Osteocyte (in vitro differentiated cells): ENCODE measurements at regions not wholly inside any gene's neighbourhood (a gene's known extent, or its start where the extent isn't known, plus 50 kb on each side); places are given as distances from the start of the nearest gene placed in this dataset.

Experiments
- DNase-seq: peaks from one replicate; pipeline ENCODE4 v3.0.0; 2021; ENCODE audit warnings: mixed read lengths; ENCODE audit not compliant: unreplicated experiment; ENCODE audit errors: extremely low spot score
- H3K27ac Mint-ChIP-seq: one replicate; pipeline ENCODE4 v1.8.0; 2021; ENCODE audit warnings: mild to moderate bottlenecking, mixed read lengths; ENCODE audit not compliant: unreplicated experiment
- H3K27me3 Mint-ChIP-seq: one replicate; pipeline ENCODE4 v1.8.0; 2021; ENCODE audit warnings: mixed read lengths; ENCODE audit not compliant: unreplicated experiment
- H3K36me3 Mint-ChIP-seq: one replicate; pipeline ENCODE4 v1.8.0; 2021; ENCODE audit warnings: mixed read lengths; ENCODE audit not compliant: unreplicated experiment
- H3K4me1 Mint-ChIP-seq: one replicate; pipeline ENCODE4 v1.8.0; 2021; ENCODE audit warnings: mixed read lengths; ENCODE audit not compliant: unreplicated experiment
- H3K4me3 Mint-ChIP-seq: one replicate; pipeline ENCODE4 v1.8.0; 2021; ENCODE audit warnings: mild to moderate bottlenecking, moderate library complexity, mixed read lengths; ENCODE audit not compliant: unreplicated experiment
- H3K9me3 Mint-ChIP-seq: one replicate; pipeline ENCODE4 v1.8.0; 2021; ENCODE audit warnings: mixed read lengths; ENCODE audit not compliant: unreplicated experiment
- TF ChIP-seq, protein P1 (sequence below): fragments of 200-600 bp; sonication (generic); IDR thresholded peaks from 2 replicates; pipeline ENCODE4 v1.5.0; 2021; ENCODE audit warnings: antibody characterized with exemption, mild to moderate bottlenecking, moderate library complexity

DNA sequence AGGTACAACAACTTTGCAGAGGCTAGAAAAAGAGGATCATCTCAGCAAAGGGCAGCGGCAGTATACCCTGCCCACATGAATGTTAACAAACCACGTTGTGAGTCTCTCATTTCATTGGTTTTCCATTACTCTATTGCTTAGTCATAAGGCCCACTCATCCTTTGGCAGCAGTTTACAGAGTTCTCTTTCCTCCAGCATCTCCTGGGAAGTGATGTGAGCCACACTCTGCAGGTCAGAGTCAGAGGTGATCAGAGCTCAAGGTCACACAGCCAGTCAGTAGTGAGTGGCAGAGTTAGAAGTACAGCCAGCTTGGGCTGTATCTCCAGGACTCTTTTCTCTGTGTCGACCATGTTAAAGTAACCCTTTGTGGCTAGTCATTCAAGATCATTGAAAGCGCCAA is 599.6 kb upstream of the GRAMD2B start:
- Mint-ChIP-seq H3K27me3 (no peaks in the 10 kb centered on the region), H3K36me3 (no peaks in the 10 kb centered on the region), H3K9me3 (no peaks in the 10 kb centered on the region), H3K4me3 (no peak overlapping the region), H3K4me1 (no peaks in the 10 kb centered on the region), H3K27ac (no peak overlapping the region)
- no peak for DNase-seq
- TF ChIP-seq, protein P1, sequence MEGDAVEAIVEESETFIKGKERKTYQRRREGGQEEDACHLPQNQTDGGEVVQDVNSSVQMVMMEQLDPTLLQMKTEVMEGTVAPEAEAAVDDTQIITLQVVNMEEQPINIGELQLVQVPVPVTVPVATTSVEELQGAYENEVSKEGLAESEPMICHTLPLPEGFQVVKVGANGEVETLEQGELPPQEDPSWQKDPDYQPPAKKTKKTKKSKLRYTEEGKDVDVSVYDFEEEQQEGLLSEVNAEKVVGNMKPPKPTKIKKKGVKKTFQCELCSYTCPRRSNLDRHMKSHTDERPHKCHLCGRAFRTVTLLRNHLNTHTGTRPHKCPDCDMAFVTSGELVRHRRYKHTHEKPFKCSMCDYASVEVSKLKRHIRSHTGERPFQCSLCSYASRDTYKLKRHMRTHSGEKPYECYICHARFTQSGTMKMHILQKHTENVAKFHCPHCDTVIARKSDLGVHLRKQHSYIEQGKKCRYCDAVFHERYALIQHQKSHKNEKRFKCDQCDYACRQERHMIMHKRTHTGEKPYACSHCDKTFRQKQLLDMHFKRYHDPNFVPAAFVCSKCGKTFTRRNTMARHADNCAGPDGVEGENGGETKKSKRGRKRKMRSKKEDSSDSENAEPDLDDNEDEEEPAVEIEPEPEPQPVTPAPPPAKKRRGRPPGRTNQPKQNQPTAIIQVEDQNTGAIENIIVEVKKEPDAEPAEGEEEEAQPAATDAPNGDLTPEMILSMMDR = no peak

DNA sequence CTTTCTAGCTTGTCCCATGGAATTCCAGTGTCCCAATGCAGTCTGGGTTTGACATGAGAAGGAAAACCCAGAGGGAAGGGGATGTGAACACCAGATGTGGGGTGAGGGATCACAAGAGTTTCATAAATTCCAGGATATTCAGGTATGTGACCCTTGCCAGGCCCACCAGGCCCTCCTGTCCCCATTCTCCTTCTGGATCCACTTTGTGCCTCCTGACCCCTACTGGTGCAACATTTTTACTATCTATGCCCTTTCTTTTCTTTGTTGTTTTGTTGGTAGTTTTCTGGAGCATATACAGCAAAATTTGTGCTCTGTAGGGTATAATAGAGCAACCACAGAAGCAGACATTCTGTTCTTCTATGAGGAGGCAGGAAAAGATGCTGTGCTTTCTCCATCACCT is 597.0 kb upstream of the GRAMD2B start:
- DNase-seq = no peak
- no peak overlapping the region for H3K27ac Mint-ChIP-seq
- H3K27me3 Mint-ChIP-seq = no peaks in the 10 kb centered on the region
- H3K4me3 Mint-ChIP-seq = no peak overlapping the region
- TF ChIP-seq, protein P1 = no peak
- peaks cover 5% of the 10 kb centered on the region for H3K9me3 Mint-ChIP-seq
- no peaks in the 10 kb centered on the region for H3K36me3 Mint-ChIP-seq
- no peaks in the 10 kb centered on the region for H3K4me1 Mint-ChIP-seq

DNA sequence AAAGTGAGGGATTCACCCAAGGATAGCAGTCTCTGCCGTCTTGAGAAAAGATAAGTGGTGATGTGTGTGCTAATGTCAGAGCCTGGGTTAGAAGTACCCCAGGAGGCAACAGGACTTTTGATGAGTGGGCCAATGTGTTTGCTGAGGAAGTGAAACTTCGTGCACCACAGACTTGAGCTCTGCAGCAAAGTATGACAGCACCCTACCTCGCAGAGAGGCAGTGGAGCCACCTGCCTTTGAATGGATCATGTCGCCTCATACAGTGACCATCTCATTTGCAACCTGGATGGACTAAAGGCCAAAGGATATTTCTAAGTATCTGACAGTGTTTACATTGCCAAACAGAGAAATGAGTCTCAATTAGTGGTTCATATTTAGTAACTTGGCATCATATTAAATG is 593.9 kb upstream of the GRAMD2B start:
- Mint-ChIP-seq H3K4me3 (no peak overlapping the region), H3K27me3 (no peaks in the 10 kb centered on the region), H3K9me3 (peaks cover 11% of the 10 kb centered on the region), H3K36me3 (peaks cover 3% of the 10 kb centered on the region), H3K4me1 (no peaks in the 10 kb centered on the region), H3K27ac (no peak overlapping the region)
- TF ChIP-seq, protein P1 = no peak
- no peak for DNase-seq

DNA sequence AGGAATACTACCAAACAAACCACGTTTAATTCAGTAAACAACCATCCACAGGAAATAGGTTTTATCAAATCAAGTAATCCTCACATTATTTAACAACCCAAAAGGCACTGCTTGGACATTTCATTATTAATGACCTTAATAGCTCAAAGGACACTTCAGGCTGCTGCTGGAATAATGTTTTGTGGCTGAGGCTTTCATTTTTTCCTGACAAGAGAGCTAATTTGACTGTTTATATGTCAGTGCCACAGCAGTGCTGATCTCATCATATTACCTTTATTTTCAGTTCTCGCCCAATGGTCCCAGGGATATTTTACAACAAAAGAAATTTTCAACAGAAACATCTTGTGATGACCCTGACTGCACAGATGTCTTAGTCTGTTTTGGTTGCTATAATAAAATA is 589.8 kb upstream of the GRAMD2B start:
- Mint-ChIP-seq H3K27me3 (no peaks in the 10 kb centered on the region), H3K4me1 (peaks cover 12% of the 10 kb centered on the region), H3K36me3 (peaks cover 3% of the 10 kb centered on the region), H3K9me3 (peaks cover 11% of the 10 kb centered on the region), H3K27ac (no peak overlapping the region), H3K4me3 (no peak overlapping the region)
- no peak for DNase-seq
- TF ChIP-seq, protein P1 = no peak

DNA sequence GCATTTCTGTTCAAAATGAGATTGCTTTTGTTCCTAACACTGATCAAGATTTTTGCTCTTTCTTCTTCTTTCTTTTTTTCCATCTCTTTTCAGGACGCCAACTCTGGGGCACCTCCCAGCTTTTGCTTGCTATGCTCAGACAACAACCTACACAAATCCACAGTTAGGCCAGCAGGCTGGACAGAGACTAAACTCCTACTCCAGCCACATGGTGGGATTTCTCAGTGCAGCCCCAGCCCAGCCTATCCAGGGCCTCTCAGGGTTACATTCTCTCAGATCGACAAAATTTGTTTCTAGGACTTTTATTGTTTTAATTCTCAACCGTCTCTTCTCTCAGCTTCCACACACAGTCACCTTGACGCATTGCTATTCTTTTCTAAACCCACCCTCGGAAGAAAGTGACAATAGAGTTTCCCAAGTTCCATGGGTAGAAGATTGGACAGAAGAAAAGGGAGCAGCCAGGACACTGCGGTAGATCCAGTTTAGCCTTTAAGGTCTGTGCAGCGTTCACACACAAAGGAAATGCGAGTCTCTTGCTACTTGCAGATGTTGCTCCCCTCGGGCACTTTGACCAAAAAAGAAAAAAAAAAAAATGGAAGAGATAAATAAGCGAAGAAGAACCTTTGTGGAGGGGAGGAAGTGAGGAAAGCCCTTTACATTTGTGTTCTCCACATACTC is 588.6 kb upstream of the GRAMD2B start:
- Mint-ChIP-seq H3K27me3 (no peaks in the 10 kb centered on the region), H3K9me3 (peaks cover 11% of the 10 kb centered on the region), H3K4me3 (no peak overlapping the region), H3K4me1 (peaks cover 12% of the 10 kb centered on the region), H3K36me3 (peaks cover 3% of the 10 kb centered on the region), H3K27ac (no peak overlapping the region)
- TF ChIP-seq, protein P1 = no peak
- no peak for DNase-seq
